Thyroid gland (tissue), 4 donors: ENCODE measurements at regions not wholly inside any gene's neighbourhood (a gene's known extent, or its start where the extent isn't known, plus 50 kb on each side); places are given as distances from the start of the nearest gene placed in this dataset.

Source experiments
- DNase-seq, 2 donors: peaks; one replicate each; pipeline ENCODE4 v3.0.0-alpha.2; 2019
- H3K27ac ChIP-seq, 3 donors: fragments of 200-600 bp; sonication (generic); 1 replicate in 2 of 3; 2 replicates in 1 of 3; pipeline ENCODE4 v1.5.1; 2016 to 2019; ENCODE audit warnings: mild to moderate bottlenecking in 1 of 3, moderate library complexity in 1 of 3
- H3K27me3 ChIP-seq: fragments of 200-600 bp; sonication (generic); one replicate; pipeline ENCODE4 v1.5.1; 2019
- H3K36me3 ChIP-seq, 2 donors: fragments of 200-600 bp; sonication (generic); one replicate each; pipeline ENCODE4 v1.5.1; 2016 to 2019
- H3K4me1 ChIP-seq, 2 donors: fragments of 200-600 bp; sonication (generic); one replicate each; pipeline ENCODE4 v1.5.1; 2017 to 2019
- H3K4me3 ChIP-seq, 3 donors: fragments of 200-600 bp; sonication (generic); replicated peaks in 1 of 3; 1 replicate in 2 of 3; 2 replicates in 1 of 3; pipeline ENCODE4 v1.5.1; 2016; ENCODE audit warnings: mild to moderate bottlenecking in 1 of 3
- H3K9me3 ChIP-seq: fragments of 200-600 bp; sonication (generic); one replicate; pipeline ENCODE4 v1.5.1; 2017
- POLR2A ChIP-seq, 2 donors: fragments of 450-650 bp; IDR thresholded peaks; one replicate each; pipeline ENCODE4 v1.6.1; 2017; ENCODE audit warnings: antibody characterized with exemption in 2 of 2, mild to moderate bottlenecking in 2 of 2, moderate library complexity in 1 of 2
- WGBS, 2 donors: methylation state at CpG; one replicate each; pipeline ENCODE4 v1.1.5; 2017; 5-methylcytosine and 5-hydroxymethylcytosine counted together
- intact Hi-C: fragments of 100-400 bp; cut with DNase I; formaldehyde crosslinking; loops from one replicate; pipeline ENCODE4 v1.15.1; 2023
- TF ChIP-seq, protein P1 (sequence below), 6 experiments: fragments of 200-600 bp in 3 of 6; fragments of 450-650 bp in 3 of 6; sonication (generic) in 3 of 6; IDR thresholded peaks; one replicate each; pipeline ENCODE4 v1.5.1; 2016 to 2019; ENCODE audit warnings: antibody characterized with exemption in 6 of 6, mild to moderate bottlenecking in 2 of 6, inconsistent platforms in 1 of 6, moderate library complexity in 1 of 6

- TF ChIP-seq, protein P1, sequence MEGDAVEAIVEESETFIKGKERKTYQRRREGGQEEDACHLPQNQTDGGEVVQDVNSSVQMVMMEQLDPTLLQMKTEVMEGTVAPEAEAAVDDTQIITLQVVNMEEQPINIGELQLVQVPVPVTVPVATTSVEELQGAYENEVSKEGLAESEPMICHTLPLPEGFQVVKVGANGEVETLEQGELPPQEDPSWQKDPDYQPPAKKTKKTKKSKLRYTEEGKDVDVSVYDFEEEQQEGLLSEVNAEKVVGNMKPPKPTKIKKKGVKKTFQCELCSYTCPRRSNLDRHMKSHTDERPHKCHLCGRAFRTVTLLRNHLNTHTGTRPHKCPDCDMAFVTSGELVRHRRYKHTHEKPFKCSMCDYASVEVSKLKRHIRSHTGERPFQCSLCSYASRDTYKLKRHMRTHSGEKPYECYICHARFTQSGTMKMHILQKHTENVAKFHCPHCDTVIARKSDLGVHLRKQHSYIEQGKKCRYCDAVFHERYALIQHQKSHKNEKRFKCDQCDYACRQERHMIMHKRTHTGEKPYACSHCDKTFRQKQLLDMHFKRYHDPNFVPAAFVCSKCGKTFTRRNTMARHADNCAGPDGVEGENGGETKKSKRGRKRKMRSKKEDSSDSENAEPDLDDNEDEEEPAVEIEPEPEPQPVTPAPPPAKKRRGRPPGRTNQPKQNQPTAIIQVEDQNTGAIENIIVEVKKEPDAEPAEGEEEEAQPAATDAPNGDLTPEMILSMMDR (IDR thresholded peaks at IDR 0.05): no peak
- TF ChIP-seq POLR2A (IDR thresholded peaks at IDR 0.05): no peak
- no peaks in the 10 kb centered on the region for H3K27me3 ChIP-seq
- no peaks in the 10 kb centered on the region for H3K36me3 ChIP-seq
- intact Hi-C loops: no loop called here
- WGBS, 2 donors: 89 to 91% methylated on average over 5 of the region's 5 CpGs
- no peaks in the 10 kb centered on the region for H3K9me3 ChIP-seq
- no peak overlapping the region for H3K4me3 ChIP-seq
- H3K27ac ChIP-seq: no peak overlapping the region
- H3K4me1 ChIP-seq: peaks cover 6 to 12% of the 10 kb centered on the region in 2 donors
- DNase-seq: no peak
These were observed 81.7 kb upstream of the FAM20A start for GRCh38 chr17:68682903-68683302.

- H3K27me3 ChIP-seq: no peaks in the 10 kb centered on the region
- intact Hi-C loops: no loop called here
- WGBS, 2 donors: 89 to 100% methylated on average over 1 of the region's 1 CpG
- peaks cover under 1 to 5% of the 10 kb centered on the region in 2 donors for H3K4me1 ChIP-seq
- no peak overlapping the region for H3K4me3 ChIP-seq
- DNase-seq: no peak
- TF ChIP-seq, protein P1 (IDR thresholded peaks at IDR 0.05): no peak
- TF ChIP-seq POLR2A (IDR thresholded peaks at IDR 0.05): no peak
- no peaks in the 10 kb centered on the region for H3K9me3 ChIP-seq
- H3K27ac ChIP-seq: no peak overlapping the region
- H3K36me3 ChIP-seq: no peaks in the 10 kb centered on the region
These were observed 78.7 kb upstream of the FAM20A start for GRCh38 chr17:68679882-68680281.

GRCh38 chr17:68676856-68677255, 75.7 kb upstream of the FAM20A start:
- intact Hi-C loops: no loop called here
- Histone ChIP-seq H3K9me3 (no peaks in the 10 kb centered on the region), H3K4me3 (no peak overlapping the region), H3K4me1 (peaks cover 3 to 7% of the 10 kb centered on the region in 2 donors), H3K27me3 (no peaks in the 10 kb centered on the region), H3K27ac (no peak overlapping the region), H3K36me3 (no peaks in the 10 kb centered on the region)
- WGBS, 2 donors: 72 to 74% methylated on average over 8 of the region's 8 CpGs
- DNase-seq: no peak
- TF ChIP-seq, protein P1 (IDR thresholded peaks at IDR 0.05): no peak
- TF ChIP-seq POLR2A (IDR thresholded peaks at IDR 0.05): no peak

DNA sequence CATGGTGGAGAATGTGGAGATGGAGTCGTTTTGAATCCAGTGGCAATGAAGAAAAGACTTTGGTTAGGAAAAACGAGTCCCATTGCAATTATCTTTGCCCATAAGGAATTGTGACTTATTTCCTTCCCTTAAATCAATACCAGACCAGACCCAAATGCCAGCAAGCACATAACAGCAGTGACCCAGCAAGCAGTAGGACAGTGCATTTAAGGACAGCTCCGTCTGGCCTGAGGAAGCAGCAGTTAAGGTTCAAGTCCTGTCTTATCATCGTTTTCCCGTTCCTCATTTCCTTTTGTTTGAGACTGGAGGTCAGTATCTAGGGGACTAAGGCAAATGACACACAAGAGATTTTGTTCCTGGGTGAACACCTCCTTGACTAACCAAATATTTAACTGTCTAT, 74.6 kb upstream of the FAM20A start:
- Histone ChIP-seq H3K4me1 (peaks cover 3 to 7% of the 10 kb centered on the region in 2 donors), H3K4me3 (no peak overlapping the region), H3K27ac (no peak overlapping the region), H3K36me3 (no peaks in the 10 kb centered on the region), H3K27me3 (no peaks in the 10 kb centered on the region), H3K9me3 (no peaks in the 10 kb centered on the region)
- DNase-seq: no peak
- intact Hi-C loops: no loop called here
- WGBS, 2 donors: 59 to 60% methylated on average over 5 of the region's 5 CpGs
- no peak for TF ChIP-seq POLR2A (IDR thresholded peaks at IDR 0.05)
- TF ChIP-seq, protein P1 (IDR thresholded peaks at IDR 0.05): no peak

- Histone ChIP-seq H3K9me3 (no peaks in the 10 kb centered on the region), H3K36me3 (no peaks in the 10 kb centered on the region), H3K4me1 (peaks cover 3 to 7% of the 10 kb centered on the region in 2 donors), H3K4me3 (no peak overlapping the region), H3K27me3 (no peaks in the 10 kb centered on the region), H3K27ac (no peak overlapping the region)
- DNase-seq: no peak
- whole genome bisulfite sequencing, 2 donors: 73 to 78% methylated on average over 14 of the region's 14 CpGs
- intact Hi-C loops: no loop called here
- TF ChIP-seq POLR2A (IDR thresholded peaks at IDR 0.05): no peak
- TF ChIP-seq, protein P1 (IDR thresholded peaks at IDR 0.05): no peak
These were observed 73.1 kb upstream of the FAM20A start for GRCh38 chr17:68674029-68674925.
